IMR-90 (cell line): ENCODE measurements at regions not wholly inside any gene's neighbourhood (a gene's known extent, or its start where the extent isn't known, plus 50 kb on each side); places are given as distances from the start of the nearest gene placed in this dataset.

Experiments used
- ATAC-seq: fragments of 200-7000 bp; cut with Tn5 transposase; 2 replicates; pipeline ENCODE4 v1.9.1; 2020; ENCODE audit warnings: low read depth, mild to moderate bottlenecking, moderate library complexity
- BruUV-seq: library from RNA; stranded (reverse); fragments of 400-500 nt; replicated peaks from 2 replicates; lab custom pipeline; 2021; lab: Mats Ljungman, UMichigan
- CTCF ChIA-PET: fragments of 300-600 bp; formaldehyde crosslinking; extraction: SDS; loops from one replicate; lab custom pipeline; 2021; ENCODE audit warnings: antibody characterized with exemption; lab: Yijun Ruan, JAX
- POLR2A ChIA-PET: fragments of 300-600 bp; sonication (Branson Sonifier 250); formaldehyde crosslinking; loops from one replicate; lab custom pipeline; 2022; ENCODE audit warnings: antibody characterized with exemption; ENCODE audit not compliant: unreplicated experiment; lab: Charles Lee
- DNase-seq: peaks from one replicate; pipeline ENCODE4 v3.0.0; 2013
- H2AFZ ChIP-seq: replicated peaks from 2 replicates; pipeline ENCODE3; 2013; ENCODE audit warnings: low read length, mild to moderate bottlenecking; ENCODE audit not compliant: poor library complexity
- H2AK5ac ChIP-seq: 2 replicates; pipeline ENCODE4 v1.6.1; 2013; ENCODE audit warnings: low read depth, low read length, inconsistent platforms
- H2AK9ac ChIP-seq: replicated peaks from 2 replicates; pipeline ENCODE3; 2013; ENCODE audit warnings: mild to moderate bottlenecking, low read depth, low read length, moderate library complexity; ENCODE audit not compliant: poor library complexity
- H2BK120ac ChIP-seq: 2 replicates; pipeline ENCODE4 v1.6.1; 2013; ENCODE audit warnings: low read depth, low read length, inconsistent platforms
- H2BK15ac ChIP-seq: 3 replicates; pipeline ENCODE4 v1.6.1; 2013; ENCODE audit warnings: low read depth, low read length, inconsistent platforms
- H2BK20ac ChIP-seq: 2 replicates; pipeline ENCODE4 v1.6.1; 2013; ENCODE audit warnings: low read depth, mild to moderate bottlenecking, inconsistent platforms, low read length, moderate library complexity
- H2BK5ac ChIP-seq: 2 replicates; pipeline ENCODE4 v1.6.1; 2013; ENCODE audit warnings: mild to moderate bottlenecking, low read depth, low read length, inconsistent platforms; ENCODE audit not compliant: poor library complexity, severe bottlenecking
- H3K14ac ChIP-seq: replicated peaks from 2 replicates; pipeline ENCODE4 v1.6.1; 2013; ENCODE audit warnings: low read depth, low read length, inconsistent platforms
- H3K18ac ChIP-seq: 2 replicates; pipeline ENCODE4 v1.6.1; 2013; ENCODE audit warnings: low read depth, low read length, control low read depth
- H3K23ac ChIP-seq: 2 replicates; pipeline ENCODE4 v1.6.1; 2013; ENCODE audit warnings: low read depth, low read length, inconsistent platforms
- H3K27ac ChIP-seq: 2 replicates; pipeline ENCODE4 v1.5.1; 2013; ENCODE audit warnings: mild to moderate bottlenecking, control low read depth, low read length; ENCODE audit not compliant: insufficient read depth
- H3K27me3 ChIP-seq: 2 replicates; pipeline ENCODE4 v1.6.1; 2013; ENCODE audit warnings: low read length; ENCODE audit not compliant: control insufficient read depth, insufficient read depth
- H3K36me3 ChIP-seq: 2 replicates; pipeline ENCODE4 v1.6.1; 2013; ENCODE audit warnings: low read length, mixed read lengths; ENCODE audit not compliant: control insufficient read depth, insufficient read depth
- H3K4ac ChIP-seq: 2 replicates; pipeline ENCODE4 v1.6.1; 2013; ENCODE audit warnings: low read depth, low read length, inconsistent platforms
- H3K4me1 ChIP-seq: 2 replicates; pipeline ENCODE4 v1.6.1; 2013; ENCODE audit warnings: low read length, mixed read lengths; ENCODE audit not compliant: control insufficient read depth, insufficient read depth
- H3K4me2 ChIP-seq: 2 replicates; pipeline ENCODE4 v1.6.1; 2013; ENCODE audit warnings: low read depth, mild to moderate bottlenecking, control low read depth, low read length, moderate library complexity
- H3K4me3 ChIP-seq: 2 replicates; pipeline ENCODE4 v1.5.1; 2013; ENCODE audit warnings: low read depth, mild to moderate bottlenecking, control low read depth, low read length, moderate library complexity; ENCODE audit not compliant: insufficient read depth
- H3K56ac ChIP-seq: 2 replicates; pipeline ENCODE4 v1.6.1; 2013; ENCODE audit warnings: low read length, inconsistent platforms; ENCODE audit not compliant: insufficient read depth; ENCODE audit errors: extremely low read depth
- H3K79me1 ChIP-seq, 2 experiments: 2 replicates each; pipeline ENCODE4 v1.6.1; 2013; ENCODE audit warnings: low read length in 2 of 2, inconsistent platforms in 1 of 2, low read depth in 1 of 2
- H3K9ac ChIP-seq: 2 replicates; pipeline ENCODE4 v1.6.1; 2013; ENCODE audit warnings: low read depth, low read length, control low read depth
- H3K9me1 ChIP-seq: 2 replicates; pipeline ENCODE4 v1.6.1; 2013; ENCODE audit warnings: low read length, inconsistent platforms; ENCODE audit not compliant: insufficient read depth
- H3K9me3 ChIP-seq: 2 replicates; pipeline ENCODE4 v1.6.1; 2013; ENCODE audit warnings: low read length; ENCODE audit not compliant: control insufficient read depth, insufficient read depth
- H4K20me1 ChIP-seq: 2 replicates; pipeline ENCODE4 v1.6.1; 2013; ENCODE audit warnings: low read length, inconsistent platforms; ENCODE audit not compliant: insufficient read depth
- H4K5ac ChIP-seq: 2 replicates; pipeline ENCODE4 v1.6.1; 2013; ENCODE audit warnings: mild to moderate bottlenecking, low read depth, low read length, control low read depth
- H4K8ac ChIP-seq, 2 experiments: 2 replicates each; pipeline ENCODE4 v1.6.1; 2013; ENCODE audit warnings: low read depth in 2 of 2, low read length in 2 of 2, control low read depth in 1 of 2, inconsistent platforms in 1 of 2
- H4K91ac ChIP-seq: 2 replicates; pipeline ENCODE4 v1.6.1; 2013; ENCODE audit warnings: low read depth, low read length, inconsistent platforms; ENCODE audit not compliant: insufficient read depth
- CHD1 ChIP-seq: IDR thresholded peaks from 2 replicates; pipeline ENCODE4 v1.6.1; 2012; ENCODE audit warnings: low read depth, low read length, improper control_type of control experiment
- CTCF ChIP-seq: conservative IDR thresholded peaks from 2 replicates; pipeline ENCODE4 v1.5.1; 2012; ENCODE audit warnings: mild to moderate bottlenecking, low read depth, low read length, improper control_type of control experiment
- MAFK ChIP-seq: IDR thresholded peaks from 2 replicates; pipeline ENCODE4 v1.6.1; 2012; ENCODE audit warnings: low read depth, low read length, improper control_type of control experiment
- MXI1 ChIP-seq: IDR thresholded peaks from 2 replicates; pipeline ENCODE4 v1.6.1; 2012; ENCODE audit warnings: low read depth, mild to moderate bottlenecking, low read length, moderate library complexity, borderline replicate concordance
- POLR2A ChIP-seq: IDR thresholded peaks from 2 replicates; pipeline ENCODE4 v1.6.1; 2012; ENCODE audit warnings: mild to moderate bottlenecking, low read depth, low read length
- RAD21 ChIP-seq: IDR thresholded peaks from 2 replicates; pipeline ENCODE4 v1.6.1; 2012; ENCODE audit warnings: low read length, improper control_type of control experiment
- RCOR1 ChIP-seq: IDR thresholded peaks from 2 replicates; pipeline ENCODE4 v1.6.1; 2012; ENCODE audit warnings: mild to moderate bottlenecking, low read length, improper control_type of control experiment; ENCODE audit not compliant: insufficient replicate concordance
- RFX5 ChIP-seq: IDR thresholded peaks from 2 replicates; pipeline ENCODE4 v1.8.0; 2012; ENCODE audit warnings: low read depth, mild to moderate bottlenecking, low read length, moderate library complexity
- whole genome bisulfite sequencing, 2 experiments: methylation state at CpG; one replicate each; pipeline versions ENCODE4 v1.1.5 to v1.1.7; 2013; ENCODE audit warnings: missing lambda C conversion rate in 2 of 2; ENCODE audit not compliant: insufficient read length in 1 of 2; ENCODE audit errors: extremely low coverage in 2 of 2; 5-methylcytosine and 5-hydroxymethylcytosine counted together
- dilution Hi-C: fragments of 300-500 bp; cut with HindIII; formaldehyde crosslinking; loops from one replicate; pipeline ENCODE4 v1.14.3; 2018; ENCODE audit warnings: low sequenced_read_pairs; ENCODE audit not compliant: unreplicated experiment
- in situ Hi-C: fragments of 300-500 bp; cut with MboI; formaldehyde crosslinking; loops from 3 replicates; pipeline ENCODE4 v1.14.3; 2019; ENCODE audit warnings: low sequenced_read_pairs, inconsistent platforms, mixed read lengths
- intact Hi-C: fragments of 100-400 bp; cut with micrococcal nuclease; formaldehyde crosslinking; loops from 2 replicates; pipeline ENCODE4 v1.10.0; 2022

DNA sequence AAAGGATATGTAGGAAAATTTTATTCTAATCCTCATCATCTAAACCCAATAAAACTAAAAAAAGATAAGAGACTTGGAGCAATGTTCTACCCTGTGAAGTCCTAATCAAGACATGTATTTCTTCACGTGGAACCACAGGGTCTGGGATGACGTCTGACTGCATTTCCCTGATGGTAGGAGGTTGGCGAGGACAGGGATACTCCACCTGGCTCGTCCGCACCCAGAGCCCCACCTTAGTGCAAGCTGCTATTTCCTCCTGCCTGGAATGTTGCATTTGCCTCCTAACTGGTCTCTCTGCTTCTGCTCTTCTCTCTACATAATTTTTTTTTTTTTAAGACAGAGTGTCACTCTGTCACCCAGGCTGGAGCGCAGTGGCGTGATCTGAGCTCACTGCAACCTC, 57.7 kb upstream of the RASGRP1 start:
- Histone ChIP-seq H3K27ac (no peak overlapping the region), H2BK20ac (no peak overlapping the region), H2AK5ac (no peak overlapping the region), H2BK120ac (no peak overlapping the region), H3K4me3 (no peak overlapping the region), H4K8ac (no peak overlapping the region), H3K18ac (no peak overlapping the region), H2AK9ac (no peak overlapping the region), H4K91ac (no peak overlapping the region), H3K23ac (no peak overlapping the region), H3K14ac (no peak overlapping the region), H2BK15ac (no peak overlapping the region), H3K56ac (no peak overlapping the region), H3K27me3 (peaks cover 58% of the 10 kb centered on the region), H4K20me1 (no peaks in the 10 kb centered on the region), H3K36me3 (no peaks in the 10 kb centered on the region), H3K9me3 (no peaks in the 10 kb centered on the region), H3K4ac (no peak overlapping the region), H2AFZ (no peak overlapping the region), H3K4me1 (no peaks in the 10 kb centered on the region), H3K9me1 (no peaks in the 10 kb centered on the region), H4K5ac (no peak overlapping the region), H3K79me1 (no peaks in the 10 kb centered on the region), H2BK5ac (no peak overlapping the region), H3K4me2 (no peak overlapping the region), H3K9ac (no peak overlapping the region)
- intact Hi-C loops (no loop called here), in situ Hi-C loops (no loop called here), dilution Hi-C loops (no loop called here)
- POLR2A ChIA-PET = no interaction called here
- no CpG with 5 or more reads among the region's 7 CpGs for WGBS, 2 experiments
- DNase-seq (no peak), ATAC-seq (no peak)
- TF ChIP-seq RCOR1 = no peak
- TF ChIP-seq MXI1 = no peak
- no peak for TF ChIP-seq RFX5
- no peak for TF ChIP-seq MAFK
- no peak for TF ChIP-seq RAD21
- TF ChIP-seq CHD1 = no peak
- TF ChIP-seq POLR2A = no peak
- TF ChIP-seq CTCF = no peak
- no TSS peak for BruUV-seq
- CTCF ChIA-PET = interaction anchor here (0.6 kb wide), 1 partner anchor 1096 kb away, joined by 4 read pairs; no protein-coding TSS in a partner anchor
